OCI-LY1 (cell line): ENCODE measurements at regions not wholly inside any gene's neighbourhood (a gene's known extent, or its start where the extent isn't known, plus 50 kb on each side); places are given as distances from the start of the nearest gene placed in this dataset.

Experiments
- CTCF ChIP-seq: fragments of 200-600 bp; sonication (generic), shearing (Covaris generic); IDR thresholded peaks from 2 replicates; pipeline ENCODE4 v1.5.1; 2017; ENCODE audit warnings: mild to moderate bottlenecking, antibody characterized with exemption, low read length, moderate library complexity, mixed read lengths
- EZH2 ChIP-seq: fragments of 200-600 bp; sonication (generic), shearing (Covaris generic); IDR thresholded peaks from 2 replicates; pipeline ENCODE4 v1.8.0; 2017; ENCODE audit warnings: borderline replicate concordance, mixed run types, mild to moderate bottlenecking, antibody characterized with exemption, low read length, moderate library complexity, mixed read lengths

GRCh38 chr4:23130845-23131244, 438.1 kb downstream of the GBA3 start:
- TF ChIP-seq CTCF, result no peak
- no peak for TF ChIP-seq EZH2
